Gastroesophageal sphincter (tissue), 3 donors: ENCODE measurements at regions not wholly inside any gene's neighbourhood (a gene's known extent, or its start where the extent isn't known, plus 50 kb on each side); places are given as distances from the start of the nearest gene placed in this dataset.

ENCODE experiments used
- CTCF ChIP-seq, 4 experiments: fragments of 200-600 bp in 2 of 4; fragments of 450-650 bp in 2 of 4; sonication (generic) in 1 of 4; IDR thresholded peaks; one replicate each; pipeline ENCODE4 v1.5.1; 2017 to 2019; ENCODE audit warnings: antibody characterized with exemption in 4 of 4, mild to moderate bottlenecking in 2 of 4, moderate library complexity in 2 of 4
- EP300 ChIP-seq: sonication (generic); formaldehyde crosslinking; IDR thresholded peaks from one replicate; pipeline ENCODE4 v1.6.1; 2017; ENCODE audit warnings: antibody characterized with exemption, mild to moderate bottlenecking
- POLR2A ChIP-seq, 2 donors: fragments of 450-650 bp; IDR thresholded peaks; one replicate each; pipeline ENCODE4 v1.6.1; 2017; ENCODE audit warnings: antibody characterized with exemption in 2 of 2, mild to moderate bottlenecking in 2 of 2, moderate library complexity in 1 of 2
- POLR2AphosphoS5 ChIP-seq: sonication (generic); formaldehyde crosslinking; IDR thresholded peaks from one replicate; pipeline ENCODE4 v1.6.1; 2017; ENCODE audit warnings: antibody characterized with exemption

GRCh38 chr22:19615001-19615461 is 90.8 kb upstream of the CLDN5 start:
- TF ChIP-seq CTCF (IDR thresholded peaks at IDR 0.05) (no peak), POLR2A (IDR thresholded peaks at IDR 0.05) (no peak), EP300 (no peak), POLR2AphosphoS5 (no peak)
